NCI-H128 (cell line): ENCODE measurements at regions not wholly inside any gene's neighbourhood (a gene's known extent, or its start where the extent isn't known, plus 50 kb on each side); places are given as distances from the start of the nearest gene placed in this dataset.
"Not testable (repeated sequence)": the region's sequence is repeated elsewhere in the genome, so short reads cannot be mapped to it uniquely, and the experiment has no call there.

Experiments used
- DNase-seq: peaks from one replicate; lab custom pipeline; 2025; ENCODE audit not compliant: unreplicated experiment; lab: John Stamatoyannopoulos, UW

DNA sequence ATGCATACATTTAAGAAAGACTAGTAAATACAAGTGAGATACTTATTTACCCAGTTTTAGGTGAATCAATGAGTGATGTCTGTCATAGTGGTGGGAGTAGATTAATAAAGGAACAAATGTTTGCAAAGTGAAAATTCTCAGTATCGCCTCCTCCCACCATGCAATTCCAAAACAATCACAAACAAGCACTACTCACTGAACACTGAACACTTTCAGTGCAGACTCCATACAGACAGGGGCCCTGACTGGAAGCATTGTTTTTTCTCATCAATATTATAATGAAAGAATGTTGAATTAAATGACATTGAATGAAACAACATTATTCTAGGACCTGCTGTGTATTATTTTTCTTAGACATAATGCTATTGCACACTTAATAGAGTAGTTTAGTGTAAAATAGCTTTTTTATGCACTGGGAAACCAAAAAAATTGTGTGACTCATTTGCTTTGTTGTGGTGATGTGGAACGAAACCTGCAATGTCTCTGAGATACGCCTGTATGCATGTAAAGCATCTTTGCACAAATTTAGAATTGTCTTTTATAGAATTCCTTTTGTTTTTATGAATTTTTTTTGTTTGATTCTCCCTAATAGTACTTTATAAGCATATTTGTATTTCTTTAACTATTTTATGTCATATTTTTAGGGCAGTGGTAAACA, 317.5 kb downstream of the UTRN start:
- DNase-seq: no peak

DNA sequence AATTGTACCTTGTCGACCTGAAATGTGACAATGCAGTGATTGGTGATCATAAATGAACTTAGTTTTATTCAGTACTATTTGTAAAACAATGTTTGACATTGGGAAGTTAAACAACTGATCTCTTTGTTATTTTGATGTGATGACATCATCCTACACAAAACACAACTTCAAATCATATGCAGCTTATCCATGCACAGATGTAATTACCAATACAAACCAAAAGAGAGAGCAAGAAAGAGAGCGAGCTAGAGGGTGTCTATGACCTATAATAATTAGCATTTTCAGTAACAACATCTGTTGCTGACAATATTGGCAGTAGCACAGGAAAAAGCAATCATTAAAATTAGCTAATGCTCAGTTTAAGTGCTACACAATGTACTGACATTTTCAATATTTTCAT, 320.9 kb downstream of the UTRN start:
- no peak for DNase-seq

DNA sequence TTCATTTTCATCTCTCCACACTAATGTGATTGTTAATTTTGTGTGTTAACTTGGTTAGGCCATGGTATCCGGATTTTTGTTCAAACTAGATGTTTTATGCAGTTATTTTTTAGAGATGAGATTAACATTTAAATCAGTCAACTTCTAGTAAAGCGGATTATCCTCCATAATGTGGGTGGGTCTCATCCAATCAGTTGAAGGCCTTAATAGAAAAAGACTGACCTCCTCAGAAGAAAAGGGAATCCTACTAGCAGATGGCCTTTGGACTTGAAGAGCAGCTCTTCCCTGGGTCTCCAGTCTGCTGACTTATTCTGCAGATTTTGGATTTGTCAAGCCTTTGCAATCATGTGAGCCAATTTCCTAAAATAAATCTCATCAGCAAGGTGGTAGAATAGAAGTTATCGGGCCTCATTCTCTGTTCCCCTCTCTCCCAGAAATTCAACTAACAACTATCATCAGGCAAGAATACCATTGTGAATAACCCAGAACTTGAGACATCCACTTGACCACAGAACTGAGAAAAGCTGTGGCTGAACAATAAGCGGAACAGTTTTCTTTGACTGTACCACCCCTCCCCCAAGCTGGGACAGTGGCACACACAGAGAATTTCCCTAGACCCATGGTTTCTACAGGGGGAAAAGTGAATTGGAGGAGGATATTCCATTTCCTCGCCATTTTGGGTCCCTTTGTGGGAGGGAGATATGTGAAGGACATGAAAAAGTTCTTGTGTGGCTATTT, 323.0 kb downstream of the UTRN start:
- no peak for DNase-seq

DNA sequence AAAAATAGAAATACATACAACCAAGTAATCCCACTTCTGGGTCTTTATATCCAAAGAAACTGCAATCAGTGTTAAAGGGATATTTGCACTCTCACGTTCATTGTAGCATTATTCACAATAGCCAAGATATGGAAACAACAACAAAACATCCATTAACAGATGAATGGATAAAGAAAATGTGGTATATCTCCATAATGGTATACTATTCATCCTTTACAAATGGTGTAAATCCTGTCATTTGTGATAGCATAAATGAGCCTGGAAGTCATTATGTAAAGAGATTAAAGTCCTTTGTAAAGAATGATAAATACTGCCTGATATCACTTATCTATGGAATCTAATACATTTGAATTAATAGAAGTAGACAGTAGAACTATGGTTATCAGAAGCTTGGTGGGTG, 327.7 kb downstream of the UTRN start:
- no peak for DNase-seq

DNA sequence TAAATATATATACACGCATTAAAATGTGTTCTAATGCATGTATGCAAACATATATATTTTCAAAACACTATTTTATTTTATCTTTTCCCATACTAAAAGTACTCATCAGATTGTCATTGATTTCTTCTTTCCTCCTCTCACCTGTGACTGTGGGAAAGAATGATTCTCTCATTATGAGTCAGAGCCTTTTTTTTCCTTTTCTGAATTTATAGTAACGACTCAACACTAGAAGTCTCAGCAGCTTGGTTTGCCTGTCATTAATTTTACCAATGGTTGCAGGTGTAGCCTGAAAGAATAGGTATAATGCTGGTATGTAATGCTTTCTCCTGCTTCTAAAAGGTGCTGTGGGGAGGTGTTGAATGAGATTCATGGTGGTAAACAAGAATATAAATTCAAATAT, 328.7 kb downstream of the UTRN start:
- no peak for DNase-seq

DNA sequence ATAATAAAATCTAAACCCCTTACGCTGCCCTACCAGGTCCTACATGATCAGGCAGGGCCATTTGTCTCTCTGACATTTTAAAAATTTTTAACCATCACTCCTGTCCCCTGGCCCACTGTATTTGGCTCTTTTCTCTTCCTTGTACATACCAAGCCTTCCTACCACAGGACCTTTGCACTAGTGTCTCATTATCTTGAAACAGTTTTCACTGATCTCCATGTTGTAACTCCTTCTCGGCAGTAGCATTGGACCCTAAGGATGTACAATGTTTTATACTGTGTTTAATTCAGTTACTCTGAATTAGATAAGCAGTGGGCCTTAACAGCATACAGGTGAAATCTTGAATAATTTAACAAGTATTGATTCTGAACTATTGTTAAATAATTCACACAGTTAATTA, 330.7 kb downstream of the UTRN start:
- DNase-seq: no peak

DNA sequence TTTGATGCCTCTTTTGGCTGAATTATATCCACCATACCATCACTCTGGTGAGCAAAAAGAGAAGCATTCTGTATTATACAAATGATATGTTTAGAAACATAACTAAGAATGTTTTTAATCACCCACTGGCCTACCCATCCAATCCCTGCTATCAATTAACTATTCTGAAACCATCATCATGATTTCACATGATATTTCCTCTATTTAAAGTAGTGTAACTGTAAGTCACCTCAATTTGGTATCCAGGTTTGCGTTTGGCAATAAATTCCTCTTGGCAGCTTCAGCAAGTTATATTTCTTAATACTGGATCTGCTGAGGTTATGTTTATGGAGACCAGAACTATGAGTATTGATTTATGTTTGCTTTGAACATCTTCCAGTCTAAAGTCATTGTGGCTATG, 332.1 kb downstream of the UTRN start:
- no peak for DNase-seq

DNA sequence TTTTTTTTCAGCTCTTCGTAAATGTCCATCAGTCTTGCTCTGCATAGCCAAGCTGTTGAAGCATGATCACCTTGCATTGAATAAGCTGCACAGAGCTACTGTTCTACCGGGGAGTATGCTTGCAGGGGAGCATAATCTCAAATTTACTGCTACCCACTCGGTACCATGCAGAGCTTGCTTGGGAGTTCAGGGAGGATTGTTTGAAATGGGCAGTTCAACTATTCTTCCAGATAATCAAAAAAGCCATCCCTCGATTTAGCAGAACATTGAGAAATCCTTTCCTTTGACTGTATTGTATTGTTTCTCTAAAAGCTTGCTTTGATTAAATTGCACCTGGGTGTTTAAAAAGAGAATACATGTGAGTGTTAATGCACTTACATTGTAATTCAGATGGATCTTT, 332.6 kb downstream of the UTRN start:
- DNase-seq: no peak

DNA sequence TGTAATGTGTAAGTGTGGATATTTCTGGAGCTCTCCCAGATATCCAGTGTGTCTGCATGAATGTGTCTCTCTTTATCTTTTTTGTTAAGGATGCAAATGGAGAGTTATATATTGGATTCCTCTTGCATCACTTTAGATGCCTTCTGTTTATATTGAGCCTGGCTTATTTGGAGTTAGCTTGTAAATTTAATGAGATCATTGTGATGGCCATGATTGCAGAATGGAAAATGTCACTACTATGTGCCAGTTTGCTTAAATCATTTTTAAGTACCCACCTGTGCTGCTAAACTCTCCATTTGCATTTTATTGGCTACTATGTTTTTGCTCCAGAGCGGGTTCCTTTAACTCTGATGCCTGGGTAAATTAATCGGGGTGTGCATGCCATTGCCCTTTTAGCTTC, 334.8 kb downstream of the UTRN start:
- DNase-seq: no peak

DNA sequence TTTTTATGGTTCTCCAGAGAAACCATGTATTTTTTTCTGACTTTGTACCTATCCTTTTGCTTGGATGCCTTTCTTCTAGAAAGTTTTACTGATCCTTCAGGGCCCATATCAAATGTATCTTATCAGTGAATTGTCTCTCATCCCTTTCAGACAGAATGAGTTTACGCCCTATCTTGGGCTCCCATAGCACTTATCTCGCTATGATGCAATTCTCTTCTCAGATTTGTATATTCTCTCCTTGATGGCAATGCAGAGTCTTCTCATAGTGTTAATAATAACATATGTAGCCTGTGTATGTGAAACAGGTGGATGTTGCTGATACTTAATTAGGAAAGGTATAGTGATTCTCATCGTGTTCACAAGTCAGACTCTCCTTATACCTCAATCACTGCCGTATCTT, 336.2 kb downstream of the UTRN start:
- DNase-seq: no peak

DNA sequence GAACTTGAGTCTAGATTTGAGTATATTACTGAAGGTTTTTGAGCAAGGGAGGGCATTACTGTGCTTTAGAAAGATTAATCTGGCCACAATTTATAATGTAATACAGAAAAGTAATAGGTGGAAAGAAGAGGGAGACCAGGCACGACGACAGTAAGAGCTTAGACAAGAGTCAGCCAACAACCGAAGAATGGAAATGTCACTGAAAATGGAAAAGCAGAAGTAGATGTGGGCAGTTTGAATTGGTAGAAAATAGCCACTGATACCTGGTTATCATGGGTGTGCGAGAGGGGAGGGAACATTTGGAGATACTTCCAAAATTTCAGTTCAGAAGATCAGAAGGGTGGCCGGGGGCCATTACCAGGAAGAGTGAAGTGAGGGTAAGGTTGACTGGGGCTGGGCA, 339.1 kb downstream of the UTRN start:
- no peak for DNase-seq

DNA sequence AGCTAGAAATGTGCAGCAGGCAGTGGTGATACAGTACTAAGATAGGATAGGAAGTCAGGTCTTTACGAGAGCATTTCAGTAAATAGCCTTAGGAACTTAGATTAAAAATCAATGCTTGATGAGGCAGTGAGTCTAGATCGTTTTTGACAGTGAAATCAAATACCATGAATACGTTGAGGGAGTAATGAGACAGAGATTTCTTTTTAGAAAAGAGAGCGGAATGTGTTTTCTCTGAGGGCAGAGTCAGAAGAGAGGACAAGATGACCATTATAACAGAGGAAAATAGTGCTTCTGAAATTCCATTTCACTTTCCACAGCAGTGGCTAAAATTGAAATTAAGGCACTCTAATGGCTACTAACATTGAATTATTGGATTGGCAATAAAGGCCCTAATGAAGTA, 339.6 kb downstream of the UTRN start:
- DNase-seq: no peak

DNA sequence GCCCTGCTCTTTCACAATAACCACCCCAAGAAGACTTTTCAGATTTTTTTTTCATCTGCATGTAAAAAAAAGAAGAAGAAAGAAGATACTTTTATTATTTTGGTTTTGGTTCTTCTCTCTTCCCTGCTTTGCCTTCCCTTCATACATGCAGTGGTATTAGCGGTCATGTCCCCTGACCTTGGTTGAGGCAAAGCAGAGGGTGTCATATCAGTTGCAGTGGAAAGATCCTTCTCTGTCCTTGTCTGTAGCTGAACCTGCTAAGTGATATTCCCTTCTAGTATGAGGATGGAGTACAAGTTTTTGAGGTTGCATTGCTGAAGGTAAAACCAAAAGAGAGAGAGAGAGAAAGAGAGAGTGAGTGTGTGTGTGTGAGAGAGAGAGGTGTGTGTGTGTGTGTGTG, 345.7 kb downstream of the UTRN start:
- no peak for DNase-seq

DNA sequence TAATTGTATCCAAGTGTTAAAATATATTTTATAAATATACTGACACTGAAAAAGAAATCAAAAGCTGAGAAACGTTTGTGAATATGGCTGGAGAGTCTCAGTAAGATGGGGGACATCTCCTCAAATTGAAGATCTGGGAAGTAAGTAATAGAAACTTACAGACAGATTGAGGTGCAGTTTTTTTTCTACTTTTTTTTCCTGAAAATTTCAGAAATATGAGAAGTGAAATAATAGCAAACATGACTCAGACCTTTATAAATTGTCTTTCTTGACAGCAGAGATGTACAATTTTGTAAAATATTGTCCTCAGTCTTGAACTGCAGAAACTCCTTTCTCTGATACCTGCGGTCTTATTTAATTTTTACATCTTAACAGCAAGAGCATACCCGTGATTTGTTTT, 347.1 kb downstream of the UTRN start:
- DNase-seq: no peak

DNA sequence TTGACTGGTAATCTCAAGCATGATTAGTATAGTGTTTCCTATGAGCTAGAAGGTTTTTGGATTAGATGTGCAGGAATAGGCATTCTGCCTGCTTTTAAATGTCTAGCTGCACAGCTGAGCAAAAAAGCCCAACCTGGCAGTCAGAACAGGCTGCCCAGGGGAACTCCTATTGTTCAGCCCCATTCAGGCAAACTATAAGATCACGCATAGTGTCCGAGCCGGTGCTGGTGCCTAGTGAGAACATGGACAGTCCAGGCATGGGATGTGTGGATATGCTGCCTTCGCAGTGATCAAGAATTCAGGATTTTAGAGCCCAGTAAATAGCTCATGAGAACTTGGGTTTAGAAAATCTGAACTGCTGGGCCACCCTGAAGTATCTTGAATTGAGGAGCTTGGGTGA, 348.8 kb downstream of the UTRN start:
- DNase-seq: no peak

DNA sequence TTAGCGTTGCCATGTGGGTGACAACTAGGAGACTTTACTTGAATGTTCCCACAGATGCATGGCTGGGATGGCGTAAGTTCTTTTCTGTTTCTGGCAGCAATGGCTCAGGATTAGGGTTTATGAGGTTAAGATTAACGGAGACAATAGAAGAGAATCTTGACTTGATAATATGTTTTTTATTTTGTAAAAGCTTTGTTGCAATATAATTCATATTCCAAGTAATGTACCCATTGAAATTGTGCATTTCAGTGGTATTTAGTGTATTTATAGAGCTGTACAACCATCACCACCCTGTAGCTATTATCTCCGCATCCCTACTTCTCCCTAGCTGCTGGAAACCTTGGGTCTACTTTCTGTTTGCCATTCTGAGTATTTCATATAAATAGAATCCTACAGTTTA, 349.2 kb downstream of the UTRN start:
- no peak for DNase-seq

DNA sequence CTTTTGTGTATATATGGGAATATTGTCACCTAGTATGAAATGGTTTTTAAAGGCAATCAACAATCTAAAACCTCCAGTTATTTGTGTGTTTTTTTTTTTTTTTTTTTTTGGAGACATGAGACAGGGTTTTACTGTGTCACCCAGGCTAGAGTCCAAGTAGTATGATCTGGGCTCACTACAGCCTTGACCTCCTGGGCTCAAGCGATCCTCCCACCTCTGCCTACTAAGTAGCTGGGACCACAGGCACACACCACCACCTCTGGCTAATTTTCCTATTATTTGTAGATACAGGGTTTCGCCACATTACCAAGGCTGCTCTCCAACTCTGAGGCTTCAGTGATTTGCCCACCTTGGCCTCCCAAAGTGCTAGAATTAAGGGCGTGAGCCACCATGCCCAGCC, 349.9 kb downstream of the UTRN start:
- DNase-seq: no peak

DNA sequence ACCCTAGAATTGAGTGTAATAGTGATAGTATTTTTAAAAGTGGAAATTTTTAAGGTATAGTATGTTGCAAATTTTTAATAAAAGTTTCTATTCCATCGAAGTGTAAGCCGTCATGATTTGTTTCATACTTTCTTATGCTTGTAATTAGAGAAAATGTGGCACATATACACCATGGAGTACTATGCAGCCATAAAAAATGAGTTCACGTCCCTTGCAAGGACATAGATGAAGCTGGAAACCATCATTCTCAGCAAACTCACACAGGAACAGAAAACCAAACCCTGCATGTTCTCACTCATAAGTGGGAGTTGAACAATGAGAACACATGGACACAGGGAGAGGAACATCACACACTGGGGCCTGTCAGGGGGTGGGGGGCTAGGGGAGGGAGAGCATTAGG, 350.9 kb downstream of the UTRN start:
- DNase-seq: not testable (repeated sequence)

DNA sequence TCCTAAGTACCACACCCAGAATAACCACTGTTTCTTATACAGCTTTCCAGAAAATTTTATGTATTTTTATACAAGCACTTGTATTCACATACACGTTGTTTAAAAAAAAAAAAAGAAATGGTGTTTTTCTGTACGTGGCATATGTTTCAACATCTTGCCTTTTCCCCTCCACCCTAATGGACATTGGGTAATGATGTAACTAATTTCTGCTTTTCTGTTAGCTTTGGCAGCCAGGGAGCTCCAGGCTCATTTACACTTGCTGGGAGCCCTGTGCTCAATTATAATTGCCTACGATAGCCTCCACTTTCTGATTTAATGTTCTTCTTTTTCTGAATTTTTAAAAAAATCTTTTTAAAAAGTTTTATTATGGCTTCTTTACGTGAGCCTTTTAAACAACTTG, 352.4 kb downstream of the UTRN start:
- no peak for DNase-seq

DNA sequence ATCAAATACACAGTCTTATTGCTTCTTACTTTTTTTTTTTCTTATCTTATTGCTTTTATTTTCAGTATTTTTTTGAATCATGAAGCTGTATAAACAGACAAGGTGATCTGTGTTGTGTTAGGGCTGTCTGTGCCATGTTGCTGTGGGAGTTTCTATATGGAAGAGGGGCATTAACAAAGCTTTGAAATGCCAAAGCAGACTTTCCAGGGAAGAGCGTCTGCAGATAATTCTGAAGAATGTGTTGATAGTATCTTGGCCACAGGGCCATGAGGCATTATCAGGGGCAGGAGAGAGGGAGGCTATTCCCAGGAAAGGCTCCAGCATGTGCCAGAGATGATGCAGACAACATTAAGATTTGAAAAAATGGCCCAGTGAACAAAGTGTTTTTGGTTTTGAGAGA, 354.5 kb downstream of the UTRN start:
- no peak for DNase-seq

DNA sequence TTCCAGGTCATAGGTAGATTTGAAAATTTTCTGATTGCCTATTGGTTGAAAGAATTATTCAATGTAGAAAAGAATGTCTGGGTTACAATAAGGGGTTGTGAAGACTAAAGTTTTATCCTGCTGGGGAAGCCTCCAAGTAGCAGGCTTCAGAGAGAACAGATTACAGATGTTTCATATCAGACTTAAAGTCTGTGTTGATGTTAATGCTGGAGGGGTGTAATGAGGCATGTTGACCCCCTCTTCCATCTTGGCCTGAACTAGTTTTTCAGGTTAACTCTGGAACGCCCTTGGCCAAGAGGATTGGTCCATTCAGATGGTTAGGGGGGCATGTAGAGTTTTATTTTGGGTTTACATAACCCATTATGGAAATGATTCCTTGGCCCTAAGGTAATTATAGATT, 356.2 kb downstream of the UTRN start:
- DNase-seq: no peak

DNA sequence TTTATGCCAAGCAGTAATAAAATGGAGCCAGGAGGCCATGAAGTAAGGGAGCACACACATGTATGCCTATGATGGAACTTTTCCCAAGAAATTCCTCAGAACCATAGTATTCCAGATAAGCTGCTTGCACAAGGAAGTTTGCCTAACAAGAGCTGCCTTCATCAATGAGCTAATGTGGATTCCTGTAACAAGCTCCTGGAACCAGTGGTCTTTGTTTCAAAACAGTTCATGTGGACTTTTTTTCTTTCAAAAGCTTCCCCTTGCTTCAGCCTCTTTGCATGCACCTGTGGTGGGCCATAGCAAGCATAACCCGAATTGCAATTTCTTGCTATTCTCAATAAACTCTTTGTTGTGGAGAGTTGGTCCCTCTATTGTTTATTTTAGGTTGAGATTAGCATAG, 359.6 kb downstream of the UTRN start:
- DNase-seq: no peak
